ENCODE measurements at regions not wholly inside any gene's neighbourhood (a gene's known extent, or its start where the extent isn't known, plus 50 kb on each side); places are given as distances from the start of the nearest gene placed in this dataset.

DNA sequence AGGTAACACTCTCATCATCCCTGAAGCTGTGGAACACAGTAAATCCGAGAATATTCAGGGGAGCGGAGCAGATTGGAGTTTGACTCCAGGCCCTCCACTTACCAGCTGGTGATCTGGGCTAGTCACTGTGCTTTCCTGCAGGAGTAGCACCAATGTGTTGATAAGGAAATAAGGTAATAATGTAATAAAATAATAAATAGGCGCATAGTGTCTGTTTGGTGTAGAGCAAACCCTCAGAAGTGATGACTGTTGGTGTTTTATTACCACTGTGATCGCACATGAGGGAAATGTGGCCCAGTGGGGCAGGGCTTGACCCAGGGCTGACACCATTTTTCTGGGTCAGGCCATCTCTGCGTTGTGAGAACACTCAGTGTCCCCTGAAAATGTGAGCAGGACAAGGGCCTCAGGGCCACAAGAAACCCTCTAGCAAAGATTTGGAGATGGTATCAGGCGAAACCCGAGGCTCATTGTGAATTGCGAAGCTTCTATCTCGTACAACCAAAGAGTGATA, 563.9 kb upstream of the B3GAT1 start:
- no peak overlapping the region for H3K4ac ChIP-seq (ENCODE audit: low read depth, low read length)
- H3T11ph ChIP-seq (ENCODE audit: low read length) = no peak overlapping the region
- no peak overlapping the region for H3K14ac ChIP-seq (ENCODE audit: insufficient read depth, low read length)
- H3K27me3 Mint-ChIP-seq (ENCODE audit: low read depth) = peaks cover 9% of the 10 kb centered on the region
- H2BK12ac ChIP-seq (ENCODE audit: insufficient read length, low read depth, low read length) = no peak overlapping the region
- no peak overlapping the region for H3K23ac ChIP-seq (ENCODE audit: insufficient read length, low read depth, low read length)
- DNase-seq = no peak
- no peaks in the 10 kb centered on the region for H4K20me1 ChIP-seq (ENCODE audit: control insufficient read depth, insufficient read depth, insufficient read length)
- H3K79me1 ChIP-seq (ENCODE audit: insufficient read depth, low read depth, low read length, poor library complexity, severe bottlenecking) = no peaks in the 10 kb centered on the region
- no peak overlapping the region; a peak in 1 of 7 replicates for H3K27ac Mint-ChIP-seq
- no peak overlapping the region for H2AFZ ChIP-seq (ENCODE audit: low read length)
- H4K91ac ChIP-seq (ENCODE audit: insufficient read length, low read depth, low read length) = no peak overlapping the region
- no peak overlapping the region for H3K56ac ChIP-seq (ENCODE audit: insufficient read length, low read depth, low read length)
- no peak overlapping the region for H3K9ac ChIP-seq (ENCODE audit: extremely low read depth, insufficient read length, low read length)
- no peak overlapping the region for H2BK15ac ChIP-seq (ENCODE audit: low read depth, low read length)
- H3K79me2 ChIP-seq (ENCODE audit: insufficient read depth, low read length) = no peaks in the 10 kb centered on the region
- no peaks in the 10 kb centered on the region for H3K36me3 Mint-ChIP-seq (ENCODE audit: insufficient read depth in 1 of 3, low read depth in 3 of 3)
- TF ChIP-seq, protein P1, sequence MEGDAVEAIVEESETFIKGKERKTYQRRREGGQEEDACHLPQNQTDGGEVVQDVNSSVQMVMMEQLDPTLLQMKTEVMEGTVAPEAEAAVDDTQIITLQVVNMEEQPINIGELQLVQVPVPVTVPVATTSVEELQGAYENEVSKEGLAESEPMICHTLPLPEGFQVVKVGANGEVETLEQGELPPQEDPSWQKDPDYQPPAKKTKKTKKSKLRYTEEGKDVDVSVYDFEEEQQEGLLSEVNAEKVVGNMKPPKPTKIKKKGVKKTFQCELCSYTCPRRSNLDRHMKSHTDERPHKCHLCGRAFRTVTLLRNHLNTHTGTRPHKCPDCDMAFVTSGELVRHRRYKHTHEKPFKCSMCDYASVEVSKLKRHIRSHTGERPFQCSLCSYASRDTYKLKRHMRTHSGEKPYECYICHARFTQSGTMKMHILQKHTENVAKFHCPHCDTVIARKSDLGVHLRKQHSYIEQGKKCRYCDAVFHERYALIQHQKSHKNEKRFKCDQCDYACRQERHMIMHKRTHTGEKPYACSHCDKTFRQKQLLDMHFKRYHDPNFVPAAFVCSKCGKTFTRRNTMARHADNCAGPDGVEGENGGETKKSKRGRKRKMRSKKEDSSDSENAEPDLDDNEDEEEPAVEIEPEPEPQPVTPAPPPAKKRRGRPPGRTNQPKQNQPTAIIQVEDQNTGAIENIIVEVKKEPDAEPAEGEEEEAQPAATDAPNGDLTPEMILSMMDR (conservative IDR thresholded peaks at IDR 0.05) = no peak
- H3K27me3 ChIP-seq (ENCODE audit: insufficient read depth, low read length) = no peaks in the 10 kb centered on the region
- no peak overlapping the region for H4K8ac ChIP-seq (replicated peaks; ENCODE audit: insufficient read length, low read depth, low read length)
- H3K4me1 ChIP-seq (ENCODE audit: insufficient read depth, low read length) = no peaks in the 10 kb centered on the region
- H3K9me3 ChIP-seq (ENCODE audit: control insufficient read depth, low read depth, low read length) = no peaks in the 10 kb centered on the region
- H3K9me3 Mint-ChIP-seq = no peaks in the 10 kb centered on the region
- WGBS (ENCODE audit: extremely low coverage, insufficient read length, low lambda C conversion rate) = no CpG with 5 or more reads among the region's 9 CpGs
- H2BK120ac ChIP-seq (ENCODE audit: low read depth, low read length, poor library complexity, severe bottlenecking) = no peak overlapping the region
- H2AK5ac ChIP-seq (ENCODE audit: insufficient read length, low read length) = no peak overlapping the region
- H2BK20ac ChIP-seq (ENCODE audit: low read depth, low read length, poor library complexity, severe bottlenecking) = no peak overlapping the region
- no peaks in the 10 kb centered on the region for H3K23me2 ChIP-seq (ENCODE audit: insufficient read length, low read depth, low read length, poor library complexity, severe bottlenecking)
- H3K4me1 Mint-ChIP-seq = peaks cover 18 to 19% of the 10 kb centered on the region in 2 experiments
- no peak overlapping the region for H4K5ac ChIP-seq (ENCODE audit: insufficient read length, low read depth, low read length)
- H2BK5ac ChIP-seq (ENCODE audit: insufficient read length, low read length) = no peak overlapping the region
- H3K18ac ChIP-seq (ENCODE audit: insufficient read length, low read depth, low read length) = no peak overlapping the region
- no peak overlapping the region for H3K4me2 ChIP-seq (ENCODE audit: insufficient read depth, insufficient read length, low read length)
- H3K4me3 Mint-ChIP-seq = no peak overlapping the region
- H3K27ac ChIP-seq (ENCODE audit: insufficient read length, low read depth, low read length) = no peak overlapping the region
